ENCODE measurements at regions not wholly inside any gene's neighbourhood (a gene's known extent, or its start where the extent isn't known, plus 50 kb on each side); places are given as distances from the start of the nearest gene placed in this dataset.
"Not testable (repeated sequence)": the region's sequence is repeated elsewhere in the genome, so short reads cannot be mapped to it uniquely, and the experiment has no call there.

DNA sequence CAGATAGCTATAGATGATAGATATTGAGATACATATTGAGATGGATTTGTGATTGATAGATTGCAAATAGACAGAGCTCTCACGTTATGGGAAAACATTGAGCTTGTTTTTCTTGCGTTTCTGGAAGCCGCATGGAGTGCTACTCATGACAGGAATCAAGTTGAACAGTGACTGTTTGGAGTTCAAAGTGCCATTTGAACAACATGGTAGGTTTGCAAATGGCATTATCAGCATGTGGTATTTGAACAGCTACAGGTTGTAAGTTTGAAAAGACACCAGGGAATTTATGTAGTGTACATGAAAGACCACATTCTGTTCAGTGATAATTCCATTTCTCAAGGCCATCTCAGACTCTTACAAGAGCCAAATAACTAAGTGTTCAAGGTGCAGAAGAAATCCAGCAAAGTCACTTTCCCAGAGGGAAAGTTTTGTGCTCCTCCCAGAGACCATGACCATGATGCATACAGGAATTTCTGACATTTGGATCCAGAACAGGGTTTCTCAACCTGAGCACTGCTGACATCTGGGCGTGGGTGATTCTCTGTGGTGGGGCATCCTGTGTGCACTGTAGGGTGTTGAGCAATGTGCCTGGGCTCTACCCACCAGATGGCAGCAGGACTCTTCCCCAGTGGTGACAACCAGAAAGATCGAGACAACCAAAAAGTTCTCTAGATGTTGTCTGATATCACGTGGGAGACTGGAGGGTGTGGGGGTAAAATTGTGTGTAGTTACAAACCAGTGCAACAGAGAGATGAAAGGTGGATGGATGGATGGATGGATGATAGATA is 399.1 kb upstream of the AMELY start:
- no peak for DNase-seq (ENCODE audit: low read depth)

DNA sequence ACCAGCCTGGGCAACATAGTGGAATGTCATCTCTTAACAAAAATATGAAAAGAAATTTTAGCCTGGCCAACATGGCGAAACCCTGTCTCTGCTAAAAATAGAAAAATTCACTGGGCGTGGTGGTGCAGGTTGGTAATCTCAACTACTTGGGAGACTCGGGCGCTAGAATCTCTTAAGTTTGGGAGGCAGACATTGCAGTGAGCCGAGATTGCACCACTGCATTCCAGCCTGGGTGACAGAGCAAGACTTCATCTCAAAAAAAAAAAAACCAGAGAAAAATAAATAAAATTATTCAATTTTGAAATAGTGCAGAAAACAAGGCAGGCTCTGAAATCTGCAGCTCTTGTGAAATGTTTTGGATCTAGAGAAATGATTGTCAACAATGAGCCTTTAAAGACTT is 397.3 kb upstream of the AMELY start:
- no peak for DNase-seq (ENCODE audit: low read depth)

DNA sequence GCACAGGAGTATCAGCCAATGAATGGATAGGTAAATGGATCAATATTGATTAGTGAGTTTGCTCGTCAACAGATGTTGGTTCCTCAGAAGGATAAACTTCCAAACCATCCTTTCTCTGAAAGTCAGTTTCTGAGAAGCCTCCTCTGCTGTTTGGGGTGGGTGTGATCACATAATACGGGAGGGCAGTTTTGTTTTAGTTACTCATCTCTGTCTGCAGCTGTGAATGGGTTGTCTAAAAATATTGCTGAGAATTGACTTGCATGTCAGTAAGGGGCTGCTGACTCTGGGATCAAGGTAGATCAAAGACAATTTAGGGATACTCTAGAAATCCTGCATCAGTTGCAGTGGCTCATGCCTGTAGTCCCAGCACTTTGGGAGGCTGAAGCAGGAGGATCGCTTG is 390.8 kb upstream of the AMELY start:
- DNase-seq (ENCODE audit: low read depth): no peak

DNA sequence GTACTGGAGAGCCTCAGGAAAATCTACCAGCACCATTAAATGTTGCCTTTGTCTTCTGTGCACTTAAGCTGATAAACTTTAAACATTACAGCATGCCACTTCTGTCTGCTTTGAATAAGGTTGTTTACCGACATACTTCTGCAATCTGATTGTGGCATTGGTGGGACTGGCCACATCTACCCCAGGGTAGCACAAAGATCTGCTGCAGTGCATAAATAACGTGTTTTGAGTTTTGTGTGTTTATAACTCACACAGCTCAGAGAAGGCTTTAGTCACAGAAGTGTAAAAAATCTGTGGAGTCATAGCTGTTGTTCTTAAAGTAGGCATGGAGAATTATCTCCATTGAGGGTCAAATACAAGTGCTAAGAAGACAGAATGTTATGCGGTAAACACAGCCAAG is 388.4 kb upstream of the AMELY start:
- no peak for DNase-seq (ENCODE audit: low read depth)

DNA sequence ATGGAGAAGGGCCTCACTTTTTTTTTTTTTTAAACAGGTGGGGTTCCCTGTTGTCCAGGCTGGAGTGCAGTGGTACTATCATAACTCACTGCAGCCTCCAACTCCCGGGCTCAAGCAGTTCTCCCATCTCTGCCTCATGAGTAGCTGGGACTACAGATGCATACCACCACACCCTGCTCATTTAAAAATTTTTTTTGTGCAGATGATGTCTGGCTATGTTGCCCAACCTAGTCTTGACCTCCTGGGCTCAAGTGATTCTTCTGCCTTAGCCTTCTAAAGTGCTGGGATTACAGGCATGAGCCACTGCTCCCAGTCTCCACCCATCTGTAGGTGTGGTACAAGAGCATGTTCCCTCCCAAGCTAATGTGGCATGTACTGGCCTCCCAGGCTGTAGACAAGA is 380.6 kb upstream of the AMELY start:
- DNase-seq (ENCODE audit: low read depth): no peak

DNA sequence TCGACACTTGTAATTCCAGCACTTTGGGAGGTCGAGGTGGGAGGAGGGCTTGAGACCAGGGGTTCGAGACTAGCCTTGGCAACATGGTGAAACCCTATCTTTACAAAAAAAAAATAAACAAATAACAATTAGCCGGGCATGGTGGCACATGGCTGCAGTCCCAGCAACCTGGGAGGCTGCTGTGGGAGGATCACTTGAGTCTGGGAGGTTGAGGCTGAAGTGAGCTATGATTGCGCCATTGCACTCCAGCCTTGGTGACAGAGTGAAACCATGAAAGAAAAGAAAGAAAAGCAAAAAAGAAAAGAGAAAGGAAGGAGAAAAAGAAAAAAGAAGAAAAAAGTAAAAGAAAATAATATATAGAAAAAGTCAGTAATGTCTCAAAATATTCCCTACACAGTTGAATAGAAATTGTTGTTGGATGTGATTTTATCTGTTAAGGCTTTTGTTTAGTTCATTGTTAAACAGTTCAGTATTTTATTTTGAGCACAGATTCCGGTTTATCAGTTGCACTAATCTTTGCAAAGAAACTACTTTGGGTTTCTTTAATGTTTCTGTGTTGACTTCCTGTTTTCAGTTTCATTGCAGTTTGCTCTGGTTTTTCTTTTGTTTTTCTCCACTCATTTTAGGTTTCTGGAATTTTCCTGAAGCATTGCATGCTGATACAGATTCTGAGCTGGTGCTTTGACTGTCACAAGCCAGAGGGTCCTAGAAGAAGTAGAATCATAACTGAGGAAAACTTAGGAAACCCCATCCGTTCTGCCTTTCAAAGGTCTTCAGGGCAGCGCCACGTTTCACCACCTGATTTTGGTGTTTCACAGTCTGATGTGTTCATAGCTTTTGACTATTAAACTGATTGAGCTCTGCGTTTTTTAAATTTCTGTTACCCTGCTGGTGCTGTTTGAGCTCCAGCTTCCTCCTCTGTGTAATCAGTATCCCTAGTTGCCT is 378.6 kb upstream of the AMELY start:
- no peak for DNase-seq (ENCODE audit: low read depth)

DNA sequence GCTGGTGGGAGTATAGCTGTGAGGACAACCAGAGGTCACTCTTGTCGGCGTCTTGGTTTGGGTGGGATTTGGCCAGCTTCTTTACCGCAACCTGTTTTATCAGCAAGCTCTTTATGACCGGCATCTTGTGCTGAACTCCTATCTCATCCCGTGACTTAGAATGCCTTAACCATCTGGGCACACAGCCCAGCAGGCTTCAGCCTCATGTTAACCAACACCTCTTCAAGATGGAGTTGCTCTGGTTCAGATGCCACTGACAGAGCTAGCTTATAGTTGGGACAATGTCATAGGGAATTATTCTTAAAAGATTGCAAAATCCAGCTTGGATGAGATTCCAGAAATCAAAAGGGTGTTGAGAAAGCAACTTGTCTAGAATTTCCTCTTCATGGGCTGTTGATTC is 377.1 kb upstream of the AMELY start:
- no peak for DNase-seq (ENCODE audit: low read depth)

DNA sequence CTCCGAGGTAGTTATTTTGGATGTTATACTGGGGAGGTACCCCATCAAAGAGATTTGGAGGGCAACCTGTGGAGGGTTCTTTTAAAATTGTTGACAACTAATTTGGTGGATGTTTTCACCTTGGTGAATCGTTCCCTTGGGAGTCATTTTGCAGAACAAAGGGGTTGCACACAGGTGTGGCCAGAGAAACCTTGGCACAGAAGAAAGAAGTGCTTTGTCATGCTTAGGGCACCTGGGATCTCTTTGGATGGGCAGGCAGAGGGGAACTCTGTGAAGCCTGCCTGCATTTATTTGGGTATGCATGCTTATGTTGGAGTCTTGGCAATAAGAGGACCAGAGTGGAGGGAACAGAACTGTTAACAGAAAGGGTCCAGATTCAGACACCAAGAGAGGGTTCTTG is 376.4 kb upstream of the AMELY start:
- not testable (repeated sequence) for DNase-seq (ENCODE audit: low read depth)

DNA sequence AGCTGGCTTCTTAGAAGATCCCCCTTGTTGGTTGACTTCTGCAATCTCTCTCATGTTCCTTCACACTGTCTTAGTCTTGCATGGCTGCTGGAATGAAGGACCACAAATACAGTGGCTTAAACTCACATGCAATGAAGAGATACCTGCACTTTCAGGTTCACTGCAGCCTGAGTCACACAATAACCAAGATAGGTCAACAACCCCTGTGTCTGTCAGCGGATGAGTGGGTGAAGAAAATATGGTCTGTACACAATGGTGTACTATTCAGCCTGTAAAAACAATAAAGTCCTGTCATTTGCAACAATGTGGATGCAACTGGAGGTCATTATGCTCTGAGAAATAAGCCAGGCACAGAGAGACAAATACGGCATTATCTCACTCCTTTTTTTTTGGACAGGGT is 373.8 kb upstream of the AMELY start:
- DNase-seq (ENCODE audit: low read depth): no peak

DNA sequence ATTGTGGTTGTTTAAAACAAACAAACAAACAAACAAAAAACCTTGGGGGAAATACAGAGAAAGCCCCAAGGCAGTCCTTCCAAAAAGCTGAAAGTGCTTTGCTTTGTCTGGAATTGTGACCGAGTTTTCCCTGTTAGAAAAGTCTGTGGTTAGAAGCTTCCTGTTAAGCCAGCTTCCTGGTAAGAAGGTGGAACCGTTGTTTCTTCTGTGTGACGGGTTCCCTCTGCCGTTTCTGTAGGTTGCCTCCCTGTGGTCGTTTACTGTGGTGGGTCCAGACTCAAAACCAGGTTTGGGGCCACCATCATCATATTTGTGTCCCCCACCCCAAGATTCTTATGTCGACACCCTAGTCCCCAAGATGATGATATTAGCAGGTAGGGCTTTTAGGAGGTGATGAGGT is 371.4 kb upstream of the AMELY start:
- DNase-seq (ENCODE audit: low read depth): no peak

DNA sequence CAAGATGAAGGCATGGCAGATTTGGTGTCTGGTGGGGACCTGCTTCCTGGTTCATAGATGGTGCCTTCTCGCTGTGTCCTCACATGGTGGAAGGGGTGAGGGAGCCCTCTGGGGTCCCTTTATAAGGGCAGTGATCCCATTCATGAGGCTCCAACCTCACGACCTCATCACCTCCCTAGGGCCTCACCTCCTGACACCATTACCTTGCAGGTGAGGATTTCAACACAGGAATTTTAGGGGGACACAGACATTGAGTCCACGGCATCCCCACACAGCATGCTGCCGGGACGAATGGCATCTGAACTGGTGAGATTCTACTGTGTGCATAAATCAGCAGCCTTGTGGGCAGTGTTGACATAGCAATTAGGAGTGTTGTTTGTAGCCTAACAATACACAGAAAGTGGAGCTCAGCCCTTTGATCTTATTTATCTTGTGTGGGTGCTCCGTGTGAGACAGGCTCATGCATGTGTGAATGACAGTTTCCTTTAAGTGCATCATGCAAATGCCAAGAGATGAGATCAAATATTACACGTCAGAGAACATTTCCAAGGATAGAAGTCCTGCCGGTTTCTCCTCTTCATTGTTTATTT is 368.7 kb upstream of the AMELY start:
- not testable (repeated sequence) for DNase-seq (ENCODE audit: low read depth)

DNA sequence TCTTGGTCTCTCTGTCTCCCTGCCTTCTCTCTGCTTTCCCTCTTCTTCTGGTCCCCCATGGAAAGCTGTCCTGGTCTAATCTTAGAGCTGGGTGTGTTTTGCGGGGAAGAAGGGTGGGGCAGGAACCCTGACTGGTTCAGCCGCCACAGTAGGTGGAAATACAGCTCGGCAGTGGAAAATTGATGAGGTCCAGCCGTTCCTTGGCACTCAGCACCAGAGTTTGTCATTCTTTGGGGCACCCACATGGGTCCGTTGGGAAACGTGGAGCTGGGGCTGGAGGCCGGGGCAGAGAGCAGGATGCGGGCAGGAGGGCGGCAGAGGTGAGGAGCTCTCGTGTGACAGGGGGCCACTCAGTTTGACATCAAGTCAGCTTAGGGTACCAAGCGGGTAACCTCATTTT is 364.2 kb upstream of the AMELY start:
- DNase-seq (ENCODE audit: low read depth): no peak

DNA sequence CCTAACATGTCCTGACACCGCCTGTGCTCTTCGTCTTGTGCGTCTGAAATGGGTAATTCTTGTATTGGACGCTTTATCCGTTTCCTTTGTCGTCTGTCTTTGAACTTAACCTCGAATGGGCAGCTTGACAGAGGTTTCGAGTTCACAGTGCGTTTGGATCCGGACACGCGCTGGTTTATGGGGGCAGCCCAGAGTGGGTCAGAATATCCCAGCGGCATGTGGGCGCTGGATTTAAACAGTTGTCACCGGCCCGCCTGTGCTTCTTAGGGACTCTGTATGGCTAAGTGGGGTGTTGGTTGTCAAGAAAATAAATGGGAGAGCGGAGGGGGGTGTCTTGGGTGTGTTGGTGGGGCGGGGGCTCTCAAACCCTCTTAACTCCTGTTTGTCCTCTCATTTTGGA is 363.5 kb upstream of the AMELY start:
- DNase-seq (ENCODE audit: low read depth): no peak

DNA sequence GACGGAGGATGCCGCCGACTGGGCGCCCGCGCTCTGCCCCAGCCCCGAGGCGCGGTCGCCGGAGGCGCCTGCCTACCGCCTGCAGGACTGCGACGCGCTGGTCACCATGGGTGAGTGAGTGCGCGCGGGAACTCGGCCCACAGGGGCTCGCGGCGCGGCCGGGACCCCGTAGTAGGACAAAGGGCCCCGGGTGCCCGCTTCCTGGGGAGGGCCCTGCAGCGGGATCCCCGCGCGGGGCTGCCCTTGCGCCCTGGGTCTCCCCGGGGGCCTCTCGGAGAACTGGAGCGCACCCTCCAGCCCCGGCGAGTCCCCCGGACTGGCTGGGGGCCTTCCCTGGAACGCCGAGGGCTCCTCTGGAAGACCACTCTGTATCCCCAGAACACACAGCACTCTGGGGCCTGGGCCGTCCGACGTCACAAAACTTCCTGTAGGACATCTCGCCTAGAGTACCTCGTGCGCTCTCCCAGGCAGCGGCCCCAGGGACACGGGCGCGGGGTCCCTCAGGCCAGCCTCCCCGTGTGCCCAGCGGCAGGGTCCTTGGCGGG is 362.9 kb upstream of the AMELY start:
- DNase-seq (ENCODE audit: low read depth): no peak

DNA sequence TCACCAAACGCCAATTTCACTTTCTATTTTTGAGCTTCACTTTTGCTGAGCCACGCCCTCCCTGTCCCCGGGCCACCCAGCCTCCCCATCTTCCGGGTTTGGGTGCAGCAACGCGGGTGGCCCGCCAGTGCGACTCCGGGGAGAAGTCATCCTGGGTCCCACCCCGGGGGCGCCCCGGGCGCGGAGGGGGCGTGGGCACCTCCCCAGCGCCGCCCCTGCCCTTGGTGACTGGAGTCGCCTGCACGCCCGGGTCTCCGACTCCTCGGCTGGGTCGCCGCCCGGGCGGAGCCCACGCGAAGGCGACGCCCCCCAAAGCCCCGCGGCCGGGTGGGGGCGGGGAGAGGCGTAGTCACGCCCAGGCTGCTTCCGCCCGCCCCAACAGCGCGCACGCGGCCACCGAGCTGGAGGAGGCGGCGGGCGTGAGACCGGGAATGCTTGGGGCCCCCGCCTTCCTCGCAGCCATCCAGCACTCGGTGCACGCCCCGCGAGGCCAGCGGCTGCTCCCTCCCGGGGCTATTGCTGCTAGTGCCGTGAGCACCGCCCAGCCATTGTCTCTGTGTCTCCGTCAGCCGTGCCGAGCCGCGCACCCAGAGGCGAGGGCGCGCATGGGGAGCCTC is 362.1 kb upstream of the AMELY start:
- peak; percentile 48 for DNase-seq (ENCODE audit: low read depth)

DNA sequence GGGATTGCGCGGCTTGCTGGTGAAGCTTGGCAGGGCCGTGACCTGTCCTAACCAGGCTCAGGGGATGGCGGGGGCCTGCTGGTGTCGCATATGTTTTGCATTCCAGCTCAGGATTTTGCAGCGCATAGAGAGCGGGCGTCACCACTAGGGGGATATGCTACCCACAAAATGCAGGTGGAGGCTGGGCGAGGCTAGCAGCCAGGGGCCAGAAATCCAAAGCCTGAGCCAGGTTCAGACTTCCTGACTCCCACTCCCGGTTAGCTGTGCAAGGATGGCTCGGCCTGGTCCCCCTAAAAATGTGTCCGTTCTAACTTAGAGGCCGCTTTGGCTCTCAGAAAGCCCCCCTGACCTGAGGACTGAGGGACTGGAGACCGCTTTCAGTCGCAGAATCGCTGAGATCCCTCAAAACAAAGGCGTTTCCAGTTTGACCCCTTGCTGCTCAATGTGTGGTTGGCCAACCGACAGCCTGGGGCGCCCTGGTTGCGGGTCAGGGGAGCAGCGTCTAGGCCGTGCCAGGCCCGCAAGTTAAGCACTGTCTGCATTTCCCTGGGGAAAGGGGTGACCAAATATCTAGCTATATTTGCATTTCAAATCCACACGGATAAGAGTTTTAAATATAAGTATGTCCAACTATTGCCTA is 361.1 kb upstream of the AMELY start:
- DNase-seq (ENCODE audit: low read depth): no peak

DNA sequence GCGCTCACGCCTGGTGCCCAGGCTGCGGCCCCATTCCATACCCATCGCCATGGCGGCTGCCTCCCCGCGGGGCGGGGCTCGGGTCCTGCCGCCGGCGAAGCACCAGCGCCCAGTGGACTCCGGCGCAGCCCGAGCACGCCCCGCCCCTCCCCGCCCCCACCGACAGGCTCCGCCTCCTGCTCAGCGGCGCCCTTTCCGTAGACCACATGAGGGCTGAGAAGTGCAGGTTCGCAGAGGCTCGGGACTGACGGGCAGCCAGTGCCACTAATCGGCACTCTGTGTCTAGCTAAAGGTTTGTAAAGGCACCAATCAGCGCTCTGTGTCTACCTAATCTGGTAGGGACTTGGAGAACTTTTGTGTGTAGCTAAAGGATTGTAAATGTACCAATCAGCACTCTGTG is 352.2 kb upstream of the AMELY start:
- DNase-seq (ENCODE audit: low read depth): no peak

DNA sequence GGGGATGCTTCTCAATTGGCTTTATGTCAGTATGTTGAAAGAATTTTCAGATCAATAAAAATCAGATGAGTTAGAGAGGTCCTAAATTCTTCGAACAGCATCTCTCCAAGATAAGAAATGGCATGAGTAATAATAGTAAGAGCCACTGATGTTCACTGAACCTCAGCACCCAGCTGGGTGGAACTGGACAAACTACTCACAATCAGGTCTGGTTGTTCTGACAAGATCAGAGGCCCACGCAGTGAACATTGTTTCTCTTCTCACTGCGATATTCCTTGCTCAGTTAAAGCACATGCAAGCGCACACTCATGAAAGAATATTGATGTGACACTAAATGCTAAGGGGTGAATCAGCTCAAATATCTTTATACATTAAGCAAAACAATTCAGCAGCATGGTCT is 351.0 kb upstream of the AMELY start:
- no peak for DNase-seq (ENCODE audit: low read depth)

DNA sequence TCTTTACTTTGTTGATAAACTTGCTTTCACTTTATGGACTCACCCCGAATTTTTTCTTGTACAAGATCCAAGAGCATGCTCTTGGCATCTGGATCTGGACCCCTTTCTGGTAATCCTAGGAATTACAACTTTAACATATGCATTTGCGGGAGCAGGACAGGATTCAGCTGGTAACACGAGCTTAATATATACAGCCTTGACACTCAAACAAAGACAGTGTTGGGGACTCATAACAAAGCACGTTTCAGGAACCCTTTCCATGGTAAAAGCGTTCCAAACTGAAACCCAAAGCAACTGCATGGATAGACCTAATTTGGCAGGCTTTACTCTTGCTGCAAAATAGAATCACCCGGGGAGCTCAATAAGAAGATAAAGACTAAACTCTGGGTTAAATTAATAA is 349.7 kb upstream of the AMELY start:
- DNase-seq (ENCODE audit: low read depth): no peak

DNA sequence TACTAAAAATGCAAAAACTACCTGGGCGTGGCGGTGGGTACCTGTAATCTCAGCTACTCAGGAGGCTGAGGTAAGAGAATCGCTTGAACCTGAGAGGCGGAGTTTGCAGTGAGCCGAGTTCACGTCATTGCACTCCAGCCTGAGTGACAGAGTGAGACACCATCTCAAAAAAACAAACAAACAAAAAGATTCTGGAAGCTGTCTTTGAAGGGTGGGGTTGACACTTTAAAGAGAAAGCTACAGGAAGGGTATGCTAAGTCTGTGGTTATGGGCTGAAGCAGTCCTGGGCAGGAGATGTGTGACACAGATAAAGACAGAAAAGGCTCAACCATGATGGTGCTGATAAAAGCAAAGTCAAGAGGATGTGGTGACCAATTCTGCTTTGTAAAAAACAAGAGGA is 328.5 kb upstream of the AMELY start:
- DNase-seq (ENCODE audit: low read depth): no peak

DNA sequence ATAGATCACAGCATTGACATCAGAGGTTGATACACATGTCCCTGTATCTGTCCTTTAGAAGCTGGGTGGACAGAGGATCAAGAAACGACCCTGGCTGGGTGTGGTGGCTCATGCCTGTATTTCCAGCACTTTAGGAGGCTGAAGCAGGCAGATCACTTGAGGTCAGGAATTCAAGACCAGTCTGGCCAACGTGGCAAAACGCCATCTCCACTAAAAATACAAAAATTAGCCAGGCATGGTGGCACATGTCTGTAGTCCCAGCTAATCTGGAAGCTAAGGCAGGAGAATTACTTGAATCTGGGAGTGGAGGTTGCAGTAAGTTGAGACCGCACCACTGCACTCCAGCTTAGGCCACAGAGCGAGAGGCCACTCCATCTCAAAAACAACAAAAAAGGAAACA is 300.4 kb upstream of the AMELY start:
- DNase-seq (ENCODE audit: low read depth): no peak

DNA sequence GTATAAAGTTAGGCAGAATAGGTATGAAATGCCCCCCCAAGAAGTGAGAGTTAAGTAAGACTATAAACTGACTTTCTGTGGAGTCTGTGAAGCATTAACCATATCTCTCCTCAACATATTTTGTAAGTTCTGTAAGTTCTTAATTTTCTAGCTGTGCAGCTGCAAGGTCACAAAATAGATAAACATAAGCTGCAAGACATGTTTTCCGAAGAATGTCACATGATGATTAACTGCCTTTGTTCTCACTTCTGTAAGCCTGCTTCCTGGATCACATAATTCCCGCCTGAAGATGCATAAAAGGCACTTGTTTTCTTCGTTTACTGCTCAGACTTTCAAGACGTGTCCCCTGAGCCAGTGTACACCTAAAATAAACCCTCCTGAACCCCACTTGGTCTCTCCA is 292.9 kb upstream of the AMELY start:
- no peak for DNase-seq (ENCODE audit: low read depth)
